ENCODE measurements at regions not wholly inside any gene's neighbourhood (a gene's known extent, or its start where the extent isn't known, plus 50 kb on each side); places are given as distances from the start of the nearest gene placed in this dataset.

DNA sequence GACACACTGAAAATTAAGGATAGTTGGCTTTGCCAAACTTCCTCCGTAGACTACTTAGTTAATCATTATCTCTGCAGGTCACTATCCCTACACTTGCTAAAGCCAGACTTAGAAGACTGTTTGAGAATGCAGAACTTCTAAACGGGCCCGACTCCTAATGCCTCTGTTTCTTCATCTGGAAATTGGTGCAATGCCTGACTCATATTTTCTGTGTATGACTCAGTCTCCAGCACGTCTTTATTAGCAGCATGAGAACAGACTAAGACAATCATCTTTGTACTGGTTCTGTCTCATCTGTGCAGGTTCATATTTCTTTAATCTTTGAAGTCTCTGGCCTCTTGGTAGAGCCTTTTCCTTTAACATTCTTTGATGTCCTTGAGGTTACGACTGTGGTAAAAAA, 411.9 kb upstream of the ACTRT1 start:
- Histone ChIP-seq H3K27me3 (ENCODE audit: insufficient read depth, low read depth, low read length) (no peaks in the 10 kb centered on the region), H3K4me2 (ENCODE audit: low read length) (no peak overlapping the region), H3K9me3 (ENCODE audit: low read length) (no peaks in the 10 kb centered on the region), H3K36me3 (ENCODE audit: insufficient read depth, low read length) (no peaks in the 10 kb centered on the region), H3K27ac (ENCODE audit: low read length) (no peak overlapping the region), H3K9ac (ENCODE audit: low read length) (no peak overlapping the region), H3K9me2 (ENCODE audit: insufficient read depth, low read length) (no peaks in the 10 kb centered on the region), H4K20me1 (ENCODE audit: insufficient read depth) (no peaks in the 10 kb centered on the region), H2AFZ (ENCODE audit: low read depth, low read length) (no peak overlapping the region), H3F3A (ENCODE audit: insufficient read depth, low read length, poor library complexity, severe bottlenecking) (no peaks in the 10 kb centered on the region), H3K79me2 (replicated peaks; ENCODE audit: insufficient read depth, low read length) (no peaks in the 10 kb centered on the region), H3K4me3 (ENCODE audit: low read length) (no peak overlapping the region)
- TF ChIP-seq RAD21 (conservative IDR thresholded peaks at IDR 0.05): no peak
- no peak for TF ChIP-seq TAF1 (IDR thresholded peaks at IDR 0.05; ENCODE audit: low read depth)
- TF ChIP-seq EZH2 (IDR thresholded peaks at IDR 0.05; ENCODE audit: borderline replicate concordance, insufficient read depth, low read length, poor library complexity, severe bottlenecking): no peak
- TF ChIP-seq POLR2AphosphoS5 (IDR thresholded peaks at IDR 0.05): no peak
- TF ChIP-seq CTCF (IDR thresholded peaks at IDR 0.05; ENCODE audit: poor library complexity, severe bottlenecking): no peak
- TF ChIP-seq MXI1 (conservative IDR thresholded peaks at IDR 0.05; ENCODE audit: poor library complexity, severe bottlenecking): no peak
- TF ChIP-seq SMC3 (conservative IDR thresholded peaks at IDR 0.05; ENCODE audit: poor library complexity): no peak
- TF ChIP-seq, protein P1, sequence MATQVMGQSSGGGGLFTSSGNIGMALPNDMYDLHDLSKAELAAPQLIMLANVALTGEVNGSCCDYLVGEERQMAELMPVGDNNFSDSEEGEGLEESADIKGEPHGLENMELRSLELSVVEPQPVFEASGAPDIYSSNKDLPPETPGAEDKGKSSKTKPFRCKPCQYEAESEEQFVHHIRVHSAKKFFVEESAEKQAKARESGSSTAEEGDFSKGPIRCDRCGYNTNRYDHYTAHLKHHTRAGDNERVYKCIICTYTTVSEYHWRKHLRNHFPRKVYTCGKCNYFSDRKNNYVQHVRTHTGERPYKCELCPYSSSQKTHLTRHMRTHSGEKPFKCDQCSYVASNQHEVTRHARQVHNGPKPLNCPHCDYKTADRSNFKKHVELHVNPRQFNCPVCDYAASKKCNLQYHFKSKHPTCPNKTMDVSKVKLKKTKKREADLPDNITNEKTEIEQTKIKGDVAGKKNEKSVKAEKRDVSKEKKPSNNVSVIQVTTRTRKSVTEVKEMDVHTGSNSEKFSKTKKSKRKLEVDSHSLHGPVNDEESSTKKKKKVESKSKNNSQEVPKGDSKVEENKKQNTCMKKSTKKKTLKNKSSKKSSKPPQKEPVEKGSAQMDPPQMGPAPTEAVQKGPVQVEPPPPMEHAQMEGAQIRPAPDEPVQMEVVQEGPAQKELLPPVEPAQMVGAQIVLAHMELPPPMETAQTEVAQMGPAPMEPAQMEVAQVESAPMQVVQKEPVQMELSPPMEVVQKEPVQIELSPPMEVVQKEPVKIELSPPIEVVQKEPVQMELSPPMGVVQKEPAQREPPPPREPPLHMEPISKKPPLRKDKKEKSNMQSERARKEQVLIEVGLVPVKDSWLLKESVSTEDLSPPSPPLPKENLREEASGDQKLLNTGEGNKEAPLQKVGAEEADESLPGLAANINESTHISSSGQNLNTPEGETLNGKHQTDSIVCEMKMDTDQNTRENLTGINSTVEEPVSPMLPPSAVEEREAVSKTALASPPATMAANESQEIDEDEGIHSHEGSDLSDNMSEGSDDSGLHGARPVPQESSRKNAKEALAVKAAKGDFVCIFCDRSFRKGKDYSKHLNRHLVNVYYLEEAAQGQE (IDR thresholded peaks at IDR 0.05; ENCODE audit: borderline replicate concordance): no peak
- no peak for TF ChIP-seq EP300 (conservative IDR thresholded peaks at IDR 0.05; ENCODE audit: poor library complexity, severe bottlenecking)

DNA sequence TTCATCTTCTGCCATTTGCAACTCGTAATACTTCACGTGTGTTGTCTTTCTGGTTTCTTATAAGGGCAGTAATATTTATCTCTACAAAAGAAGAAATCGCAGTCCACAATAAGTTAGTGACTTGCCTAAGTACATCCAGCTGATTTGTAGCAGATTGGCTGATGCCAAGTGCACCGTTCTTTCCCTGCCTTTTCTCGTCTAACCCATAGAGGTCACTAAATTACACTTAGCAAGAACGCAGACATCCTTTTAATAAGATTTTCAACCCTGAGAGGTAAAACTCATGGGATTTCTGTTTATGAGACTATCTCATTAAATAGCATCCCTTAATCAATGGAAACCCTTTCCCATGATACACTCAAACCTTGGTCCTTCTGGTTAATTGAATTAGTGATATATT, 408.6 kb upstream of the ACTRT1 start:
- H3K9ac ChIP-seq (ENCODE audit: low read length): no peak overlapping the region
- H3K9me2 ChIP-seq (ENCODE audit: insufficient read depth, low read length): no peaks in the 10 kb centered on the region
- H3K27ac ChIP-seq (ENCODE audit: low read length): no peak overlapping the region
- H3K27me3 ChIP-seq (ENCODE audit: insufficient read depth, low read depth, low read length): no peaks in the 10 kb centered on the region
- no peaks in the 10 kb centered on the region for H3K79me2 ChIP-seq (replicated peaks; ENCODE audit: insufficient read depth, low read length)
- H3K4me3 ChIP-seq (ENCODE audit: low read length): no peak overlapping the region
- H3K36me3 ChIP-seq (ENCODE audit: insufficient read depth, low read length): no peaks in the 10 kb centered on the region
- no peaks in the 10 kb centered on the region for H4K20me1 ChIP-seq (ENCODE audit: insufficient read depth)
- H3K4me2 ChIP-seq (ENCODE audit: low read length): no peak overlapping the region
- TF ChIP-seq EP300 (conservative IDR thresholded peaks at IDR 0.05; ENCODE audit: poor library complexity, severe bottlenecking) (no peak), POLR2AphosphoS5 (IDR thresholded peaks at IDR 0.05) (no peak), SMC3 (conservative IDR thresholded peaks at IDR 0.05; ENCODE audit: poor library complexity) (no peak), TAF1 (IDR thresholded peaks at IDR 0.05; ENCODE audit: low read depth) (no peak), RAD21 (conservative IDR thresholded peaks at IDR 0.05) (no peak)
- no peak overlapping the region for H2AFZ ChIP-seq (ENCODE audit: low read depth, low read length)
- no peaks in the 10 kb centered on the region for H3K9me3 ChIP-seq (ENCODE audit: low read length)
- no peaks in the 10 kb centered on the region for H3F3A ChIP-seq (ENCODE audit: insufficient read depth, low read length, poor library complexity, severe bottlenecking)

- H3K4me2 ChIP-seq (ENCODE audit: low read length): no peak overlapping the region
- H3K4me3 ChIP-seq (ENCODE audit: low read length): no peak overlapping the region
- no peaks in the 10 kb centered on the region for H3K9me3 ChIP-seq (ENCODE audit: low read length)
- no peaks in the 10 kb centered on the region for H3F3A ChIP-seq (ENCODE audit: insufficient read depth, low read length, poor library complexity, severe bottlenecking)
- no peaks in the 10 kb centered on the region for H3K27me3 ChIP-seq (ENCODE audit: insufficient read depth, low read depth, low read length)
- H3K36me3 ChIP-seq (ENCODE audit: insufficient read depth, low read length): no peaks in the 10 kb centered on the region
- TF ChIP-seq POLR2AphosphoS5 (IDR thresholded peaks at IDR 0.05) (no peak), EZH2 (IDR thresholded peaks at IDR 0.05; ENCODE audit: borderline replicate concordance, insufficient read depth, low read length, poor library complexity, severe bottlenecking) (no peak)
- no peak overlapping the region for H3K27ac ChIP-seq (ENCODE audit: low read length)
- no peaks in the 10 kb centered on the region for H4K20me1 ChIP-seq (ENCODE audit: insufficient read depth)
- no peaks in the 10 kb centered on the region for H3K9me2 ChIP-seq (ENCODE audit: insufficient read depth, low read length)
- H2AFZ ChIP-seq (ENCODE audit: low read depth, low read length): no peak overlapping the region
- H3K9ac ChIP-seq (ENCODE audit: low read length): no peak overlapping the region
- H3K79me2 ChIP-seq (replicated peaks; ENCODE audit: insufficient read depth, low read length): no peaks in the 10 kb centered on the region
Observed at GRCh38 chrX:128458888-128459287, 406.7 kb upstream of the ACTRT1 start.
